HEK293T (cell line): ENCODE measurements at regions not wholly inside any gene's neighbourhood (a gene's known extent, or its start where the extent isn't known, plus 50 kb on each side); places are given as distances from the start of the nearest gene placed in this dataset.

Experiments
- CTCF ChIA-PET: fragments of 350-600 bp; formaldehyde crosslinking; extraction: SDS; loops from one replicate; lab custom pipeline; 2021; ENCODE audit warnings: antibody characterized with exemption, inconsistent platforms; lab: Yijun Ruan, JAX
- POLR2A ChIA-PET: fragments of 350-600 bp; formaldehyde crosslinking; extraction: SDS; loops from one replicate; lab custom pipeline; 2020; ENCODE audit warnings: antibody characterized with exemption, inconsistent platforms; lab: Yijun Ruan, JAX
- DNase-seq: peaks from one replicate; pipeline ENCODE4 v3.0.0; 2012; ENCODE audit warnings: mixed read lengths; ENCODE audit errors: extremely low spot score
- ARNT ChIP-seq: fragments of 450-650 bp; IDR thresholded peaks from 2 replicates; pipeline ENCODE4 v1.6.1; 2017; ENCODE audit warnings: mild to moderate bottlenecking
- BHLHE40 ChIP-seq: fragments of 450-650 bp; IDR thresholded peaks from 2 replicates; pipeline ENCODE4 v1.6.1; 2016; ENCODE audit warnings: mild to moderate bottlenecking, moderate library complexity, borderline replicate concordance
- CTBP1 ChIP-seq: fragments of 450-650 bp; IDR thresholded peaks from 2 replicates; pipeline ENCODE4 v1.6.1; 2016; ENCODE audit warnings: borderline replicate concordance
- ELF4 ChIP-seq: fragments of 450-650 bp; IDR thresholded peaks from 2 replicates; pipeline ENCODE4 v1.6.1; 2017; ENCODE audit warnings: antibody characterized with exemption
- FOXA1 ChIP-seq: fragments of 450-650 bp; IDR thresholded peaks from 2 replicates; pipeline ENCODE4 v1.6.1; 2016; ENCODE audit warnings: mild to moderate bottlenecking
- FOXK2 ChIP-seq: fragments of 450-650 bp; IDR thresholded peaks from 2 replicates; pipeline ENCODE4 v1.6.1; 2016; ENCODE audit warnings: mild to moderate bottlenecking
- FOXM1 ChIP-seq: fragments of 450-650 bp; IDR thresholded peaks from 2 replicates; pipeline ENCODE4 v1.6.1; 2017; ENCODE audit warnings: mild to moderate bottlenecking, borderline replicate concordance
- HDGF ChIP-seq: fragments of 450-650 bp; IDR thresholded peaks from 2 replicates; pipeline ENCODE4 v1.6.1; 2017; ENCODE audit warnings: antibody characterized with exemption, borderline replicate concordance
- L3MBTL2 ChIP-seq: fragments of 450-650 bp; conservative IDR thresholded peaks from 2 replicates; pipeline ENCODE4 v1.6.1; 2016; ENCODE audit warnings: mild to moderate bottlenecking
- LEF1 ChIP-seq: fragments of 450-650 bp; IDR thresholded peaks from 2 replicates; pipeline ENCODE4 v1.6.1; 2017; ENCODE audit warnings: mild to moderate bottlenecking, borderline replicate concordance
- NFRKB ChIP-seq: fragments of 450-650 bp; IDR thresholded peaks from 2 replicates; pipeline ENCODE4 v1.6.1; 2016; ENCODE audit warnings: mild to moderate bottlenecking, moderate library complexity
- SP1 ChIP-seq: fragments of 450-650 bp; IDR thresholded peaks from 2 replicates; pipeline ENCODE4 v1.6.1; 2017
- SUZ12 ChIP-seq: fragments of 450-650 bp; IDR thresholded peaks from 2 replicates; pipeline ENCODE4 v1.6.1; 2016; ENCODE audit warnings: mild to moderate bottlenecking
- TARDBP ChIP-seq: fragments of 450-650 bp; IDR thresholded peaks from 2 replicates; pipeline ENCODE4 v1.6.1; 2016
- ZNF384 ChIP-seq: fragments of 450-650 bp; IDR thresholded peaks from 2 replicates; pipeline ENCODE4 v1.6.1; 2016
- TF ChIP-seq, protein P1 (sequence below): fragments of 450-650 bp; IDR thresholded peaks from 2 replicates; pipeline ENCODE4 v1.6.1; 2016

- CTCF ChIA-PET = no interaction called here
- TF ChIP-seq, protein P1, sequence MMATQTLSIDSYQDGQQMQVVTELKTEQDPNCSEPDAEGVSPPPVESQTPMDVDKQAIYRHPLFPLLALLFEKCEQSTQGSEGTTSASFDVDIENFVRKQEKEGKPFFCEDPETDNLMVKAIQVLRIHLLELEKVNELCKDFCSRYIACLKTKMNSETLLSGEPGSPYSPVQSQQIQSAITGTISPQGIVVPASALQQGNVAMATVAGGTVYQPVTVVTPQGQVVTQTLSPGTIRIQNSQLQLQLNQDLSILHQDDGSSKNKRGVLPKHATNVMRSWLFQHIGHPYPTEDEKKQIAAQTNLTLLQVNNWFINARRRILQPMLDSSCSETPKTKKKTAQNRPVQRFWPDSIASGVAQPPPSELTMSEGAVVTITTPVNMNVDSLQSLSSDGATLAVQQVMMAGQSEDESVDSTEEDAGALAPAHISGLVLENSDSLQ = no peak
- no peak for TF ChIP-seq ARNT
- no peak for TF ChIP-seq NFRKB
- no peak for TF ChIP-seq FOXA1
- TF ChIP-seq ELF4 = no peak
- TF ChIP-seq SUZ12 = no peak
- no peak for TF ChIP-seq LEF1
- no peak for TF ChIP-seq FOXM1
- TF ChIP-seq HDGF = no peak
- TF ChIP-seq BHLHE40 = no peak
- TF ChIP-seq FOXK2 = no peak
- POLR2A ChIA-PET = no interaction called here
- DNase-seq = no peak
Observed at GRCh38 chr4:23324021-23324690, 565.7 kb downstream of the PPARGC1A start.

- POLR2A ChIA-PET = no interaction called here
- CTCF ChIA-PET = no interaction called here
- no peak for TF ChIP-seq HDGF
- no peak for TF ChIP-seq SP1
- TF ChIP-seq LEF1 = no peak
- TF ChIP-seq SUZ12 = no peak
- TF ChIP-seq FOXA1 = no peak
- no peak for TF ChIP-seq CTBP1
- TF ChIP-seq TARDBP = no peak
- TF ChIP-seq ELF4 = no peak
- TF ChIP-seq L3MBTL2 = no peak
- no peak for DNase-seq
Observed at GRCh38 chr4:23323436-23323835, 566.4 kb downstream of the PPARGC1A start.

DNA sequence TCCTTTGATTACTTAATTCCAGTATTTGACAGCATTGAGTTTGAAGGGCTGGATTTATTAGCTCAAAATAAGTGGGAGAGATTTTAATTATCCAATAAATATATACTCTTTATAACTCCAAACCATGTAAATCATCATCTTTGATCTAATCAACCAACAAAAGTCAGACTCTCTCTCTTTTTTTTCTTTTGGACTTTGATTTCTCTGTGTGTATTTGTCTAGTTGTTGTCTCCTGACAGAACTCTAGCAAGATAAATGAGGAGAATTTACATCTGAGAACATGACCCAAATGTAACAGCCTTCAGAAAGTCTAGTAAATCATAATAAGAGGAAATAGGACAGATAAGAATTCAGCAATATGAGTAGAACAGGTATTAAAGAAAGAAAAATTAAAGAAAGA is 567.1 kb downstream of the PPARGC1A start:
- CTCF ChIA-PET = no interaction called here
- no peak for TF ChIP-seq ELF4
- no peak for TF ChIP-seq FOXK2
- no peak for TF ChIP-seq CTBP1
- no peak for TF ChIP-seq ARNT
- no peak for TF ChIP-seq NFRKB
- no peak for TF ChIP-seq SUZ12
- TF ChIP-seq SP1 = no peak
- TF ChIP-seq FOXM1 = no peak
- TF ChIP-seq TARDBP = no peak
- TF ChIP-seq L3MBTL2 = no peak
- no peak for TF ChIP-seq HDGF
- no peak for TF ChIP-seq ZNF384
- TF ChIP-seq FOXA1 = no peak
- TF ChIP-seq, protein P1 = no peak
- TF ChIP-seq LEF1 = no peak
- no peak for TF ChIP-seq BHLHE40
- POLR2A ChIA-PET = no interaction called here
- DNase-seq = no peak

DNA sequence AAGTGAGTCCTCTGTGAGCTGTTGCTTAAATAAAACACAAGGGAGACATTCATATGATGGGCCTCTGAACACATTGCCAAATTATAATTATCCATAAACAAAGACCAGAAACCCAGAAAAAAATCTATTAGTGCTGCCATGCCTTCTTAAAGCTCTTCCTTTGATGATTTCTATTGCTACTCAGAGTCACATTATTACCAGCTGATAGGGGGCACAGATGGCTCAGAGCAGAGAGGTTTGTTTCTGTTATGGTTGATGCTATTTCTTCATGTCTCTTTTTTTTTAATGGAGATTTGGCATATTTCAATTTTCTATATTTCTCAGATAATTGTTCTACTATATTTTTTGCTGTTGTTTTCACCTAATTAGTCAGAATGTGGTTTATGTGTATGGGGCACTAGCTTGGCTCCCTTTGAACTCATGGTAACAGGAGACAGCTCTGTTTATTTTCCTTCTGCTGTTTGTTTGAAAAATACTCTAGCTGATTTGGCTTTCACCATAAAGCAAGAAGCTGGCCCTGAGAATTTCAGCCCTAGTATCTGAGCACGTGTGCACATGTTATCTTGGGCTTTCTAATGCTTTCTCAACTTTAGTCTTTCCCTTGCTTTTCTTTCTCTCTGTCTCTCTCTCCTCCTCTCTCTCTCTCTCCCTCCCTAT is 568.8 kb downstream of the PPARGC1A start:
- DNase-seq = no peak
- CTCF ChIA-PET = no interaction called here
- POLR2A ChIA-PET = no interaction called here
- no peak for TF ChIP-seq SUZ12
- no peak for TF ChIP-seq ELF4
- no peak for TF ChIP-seq SP1
- TF ChIP-seq HDGF = no peak
- no peak for TF ChIP-seq LEF1
- TF ChIP-seq FOXK2 = no peak
- TF ChIP-seq BHLHE40 = no peak
- TF ChIP-seq FOXA1 = no peak

DNA sequence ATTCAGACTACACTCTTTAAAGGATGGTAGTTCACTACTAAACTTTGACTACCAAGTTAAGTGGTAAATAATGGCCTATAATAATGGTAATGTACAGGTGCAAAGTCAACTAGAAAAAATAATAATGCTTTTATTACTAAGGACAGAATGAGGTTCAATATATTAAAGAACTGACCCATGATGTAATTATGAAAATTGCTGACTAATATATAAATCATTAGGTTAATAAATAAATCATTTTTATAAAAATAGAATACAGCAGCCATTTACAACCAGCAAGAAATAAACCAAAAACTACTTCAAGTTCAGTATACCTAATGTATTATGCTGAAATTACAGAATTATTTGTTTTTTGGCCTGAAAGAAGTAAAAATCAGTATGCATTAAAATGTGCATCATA is 577.2 kb downstream of the PPARGC1A start:
- POLR2A ChIA-PET = no interaction called here
- TF ChIP-seq HDGF (no peak), FOXM1 (no peak), FOXA1 (no peak)
- TF ChIP-seq, protein P1 = no peak
- CTCF ChIA-PET = no interaction called here
- no peak for DNase-seq

DNA sequence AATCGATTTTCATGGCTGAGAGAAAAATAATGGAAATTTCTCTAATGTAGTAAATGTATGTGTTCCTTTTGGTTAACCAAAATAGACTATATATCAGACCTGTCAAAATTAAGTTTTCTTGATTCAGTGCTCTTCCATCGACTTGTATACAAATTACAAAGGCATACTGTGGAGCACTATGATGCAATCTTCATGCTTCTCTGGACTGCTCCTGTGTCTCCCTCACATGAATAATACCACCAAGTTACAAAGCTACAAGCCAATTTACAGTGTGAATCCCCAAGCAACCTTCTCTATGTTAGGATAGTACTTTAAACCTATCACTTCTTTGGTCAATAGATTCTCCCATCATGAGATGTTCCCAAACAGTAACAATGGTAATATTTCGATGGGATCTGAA is 577.9 kb downstream of the PPARGC1A start:
- ChIA-PET POLR2A (no interaction called here), CTCF (no interaction called here)
- no peak for DNase-seq
- no peak for TF ChIP-seq SUZ12
- no peak for TF ChIP-seq FOXK2
- no peak for TF ChIP-seq NFRKB
- TF ChIP-seq TARDBP = no peak
- TF ChIP-seq SP1 = no peak
- no peak for TF ChIP-seq ELF4
- TF ChIP-seq FOXM1 = no peak
- TF ChIP-seq BHLHE40 = no peak
- TF ChIP-seq CTBP1 = no peak
- TF ChIP-seq ARNT = no peak
- TF ChIP-seq, protein P1 = no peak
- no peak for TF ChIP-seq ZNF384
- TF ChIP-seq L3MBTL2 = no peak
- no peak for TF ChIP-seq LEF1
- no peak for TF ChIP-seq HDGF
- no peak for TF ChIP-seq FOXA1
